HepG2 (cell line): ENCODE measurements at regions not wholly inside any gene's neighbourhood (a gene's known extent, or its start where the extent isn't known, plus 50 kb on each side); places are given as distances from the start of the nearest gene placed in this dataset.

Experiments
- BORCS8-MEF2B ChIP-seq: sonication (generic); formaldehyde crosslinking; IDR thresholded peaks from 2 replicates; pipeline ENCODE4 v1.8.0; 2022; ENCODE audit warnings: mild to moderate bottlenecking, missing genetic modification reagents
- GATAD2A ChIP-seq: IDR thresholded peaks from 2 replicates; pipeline ENCODE4 v1.6.1; 2016
- HDAC2 ChIP-seq: sonication (generic); formaldehyde crosslinking; IDR thresholded peaks from 2 replicates; pipeline ENCODE4 v1.4.0; 2020; ENCODE audit warnings: missing genetic modification reagents
- HMGXB3 ChIP-seq: sonication (generic); formaldehyde crosslinking; IDR thresholded peaks from 2 replicates; pipeline ENCODE4 v1.4.0; 2020; ENCODE audit warnings: missing genetic modification reagents, borderline replicate concordance
- LCORL ChIP-seq, 2 experiments: fragments of 450-650 bp in 1 of 2; sonication (generic) in 1 of 2; formaldehyde crosslinking in 1 of 2; IDR thresholded peaks; 2 replicates each; pipeline versions ENCODE4 v1.5.0 to v1.6.1; 2017 to 2020; ENCODE audit warnings: antibody characterized with exemption in 1 of 2, missing genetic modification reagents in 1 of 2
- MYC ChIP-seq: sonication (generic); formaldehyde crosslinking; IDR thresholded peaks from 2 replicates; pipeline ENCODE4 v1.9.0; 2021; ENCODE audit warnings: missing genetic modification reagents, borderline replicate concordance
- NR1H2 ChIP-seq: sonication (generic); formaldehyde crosslinking; IDR thresholded peaks from 2 replicates; pipeline ENCODE4 v1.8.1; 2022; ENCODE audit warnings: low read depth, missing genetic modification reagents, borderline replicate concordance
- SRSF9 ChIP-seq: fragments of 200-400 bp; formaldehyde crosslinking; IDR thresholded peaks from 2 replicates; pipeline ENCODE4 v1.6.1; 2018; ENCODE audit warnings: borderline replicate concordance, mild to moderate bottlenecking, low read depth, low read length; ENCODE audit not compliant: insufficient read depth, poor library complexity, severe bottlenecking
- TEAD3 ChIP-seq: optimal IDR thresholded peaks from 2 replicates; pipeline ENCODE3; 2016; ENCODE audit warnings: borderline replicate concordance
- THAP11 ChIP-seq: IDR thresholded peaks from 2 replicates; pipeline ENCODE4 v1.6.1; 2016; ENCODE audit warnings: missing biosample characterization, missing genetic modification reagents
- THRA ChIP-seq: sonication (generic); formaldehyde crosslinking; IDR thresholded peaks from 2 replicates; pipeline ENCODE4 v1.4.0; 2020; ENCODE audit warnings: missing genetic modification reagents, borderline replicate concordance
- ZFX ChIP-seq: sonication (generic); formaldehyde crosslinking; IDR thresholded peaks from 2 replicates; pipeline ENCODE4 v1.4.0; 2020; ENCODE audit warnings: mild to moderate bottlenecking, low read depth, missing genetic modification reagents, moderate library complexity
- ZNF562 ChIP-seq: sonication (generic); formaldehyde crosslinking; IDR thresholded peaks from 2 replicates; pipeline ENCODE4 v1.8.0; 2022; ENCODE audit warnings: missing genetic modification reagents, borderline replicate concordance
- ZNF713 ChIP-seq: sonication (generic); formaldehyde crosslinking; IDR thresholded peaks from 2 replicates; pipeline ENCODE4 v1.4.0; 2020; ENCODE audit warnings: mild to moderate bottlenecking, missing genetic modification reagents
- TF ChIP-seq, protein P1 (sequence below): sonication (generic); formaldehyde crosslinking; IDR thresholded peaks from 2 replicates; pipeline ENCODE4 v1.8.0; 2022; ENCODE audit warnings: low read depth, missing genetic modification reagents
- TF ChIP-seq, protein P2 (sequence below): sonication (generic); formaldehyde crosslinking; IDR thresholded peaks from 2 replicates; pipeline ENCODE4 v1.4.0; 2020; ENCODE audit warnings: missing genetic modification reagents
- TF ChIP-seq, protein P3 (sequence below): sonication (generic); formaldehyde crosslinking; IDR thresholded peaks from 2 replicates; pipeline ENCODE4 v1.5.0; 2020; ENCODE audit warnings: mild to moderate bottlenecking, missing genetic modification reagents
- TF ChIP-seq, protein P4 (sequence below): sonication (generic); formaldehyde crosslinking; IDR thresholded peaks from 2 replicates; pipeline ENCODE4 v1.4.0; 2020; ENCODE audit warnings: missing genetic modification reagents

GRCh38 chr20:23147964-23148730 is 62.0 kb upstream of the CD93 start (continued):
- TF ChIP-seq, protein P1, sequence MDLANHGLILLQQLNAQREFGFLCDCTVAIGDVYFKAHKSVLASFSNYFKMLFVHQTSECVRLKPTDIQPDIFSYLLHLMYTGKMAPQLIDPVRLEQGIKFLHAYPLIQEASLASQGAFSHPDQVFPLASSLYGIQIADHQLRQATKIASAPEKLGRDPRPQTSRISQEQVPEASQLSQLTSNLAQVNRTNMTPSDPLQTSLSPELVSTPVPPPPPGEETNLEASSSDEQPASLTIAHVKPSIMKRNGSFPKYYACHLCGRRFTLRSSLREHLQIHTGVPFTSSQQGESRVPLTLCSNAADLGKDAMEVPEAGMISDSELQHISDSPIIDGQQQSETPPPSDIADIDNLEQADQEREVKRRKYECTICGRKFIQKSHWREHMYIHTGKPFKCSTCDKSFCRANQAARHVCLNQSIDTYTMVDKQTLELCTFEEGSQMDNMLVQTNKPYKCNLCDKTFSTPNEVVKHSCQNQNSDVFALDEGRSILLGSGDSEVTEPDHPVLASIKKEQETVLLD (CRISPR knock-in tag), result 0 out of 2 replicates have a peak, but pooled peaks have one; percentile 25
- TF ChIP-seq, protein P2, sequence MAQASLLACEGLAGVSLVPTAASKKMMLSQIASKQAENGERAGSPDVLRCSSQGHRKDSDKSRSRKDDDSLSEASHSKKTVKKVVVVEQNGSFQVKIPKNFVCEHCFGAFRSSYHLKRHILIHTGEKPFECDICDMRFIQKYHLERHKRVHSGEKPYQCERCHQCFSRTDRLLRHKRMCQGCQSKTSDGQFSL (CRISPR knock-in tag), result no peak
- TF ChIP-seq SRSF9, result no peak
- peak; percentile 70; the same call in 1 of the 2 replicates for TF ChIP-seq ZFX (CRISPR knock-in tag)
- peak; percentile 77 for TF ChIP-seq GATAD2A (CRISPR knock-in tag)
- TF ChIP-seq MYC (CRISPR knock-in tag), result 0 out of 2 replicates have a peak, but pooled peaks have one; percentile 43
- TF ChIP-seq BORCS8-MEF2B, result no peak
- TF ChIP-seq, protein P3, sequence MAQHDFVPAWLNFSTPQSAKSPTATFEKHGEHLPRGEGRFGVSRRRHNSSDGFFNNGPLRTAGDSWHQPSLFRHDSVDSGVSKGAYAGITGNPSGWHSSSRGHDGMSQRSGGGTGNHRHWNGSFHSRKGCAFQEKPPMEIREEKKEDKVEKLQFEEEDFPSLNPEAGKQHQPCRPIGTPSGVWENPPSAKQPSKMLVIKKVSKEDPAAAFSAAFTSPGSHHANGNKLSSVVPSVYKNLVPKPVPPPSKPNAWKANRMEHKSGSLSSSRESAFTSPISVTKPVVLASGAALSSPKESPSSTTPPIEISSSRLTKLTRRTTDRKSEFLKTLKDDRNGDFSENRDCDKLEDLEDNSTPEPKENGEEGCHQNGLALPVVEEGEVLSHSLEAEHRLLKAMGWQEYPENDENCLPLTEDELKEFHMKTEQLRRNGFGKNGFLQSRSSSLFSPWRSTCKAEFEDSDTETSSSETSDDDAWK (CRISPR knock-in tag), result no peak
- TF ChIP-seq LCORL (IDR thresholded peaks at IDR 0.05), result no peak
- no peak for TF ChIP-seq LCORL (CRISPR knock-in tag; IDR thresholded peaks at IDR 0.05)
- no peak for TF ChIP-seq ZNF713
- no peak for TF ChIP-seq ZNF562 (CRISPR knock-in tag)
- TF ChIP-seq NR1H2 (CRISPR knock-in tag), result no peak
- TF ChIP-seq THRA, result peak; percentile 65; the same call in 1 of the 2 replicates
- peak; percentile 83 for TF ChIP-seq THAP11 (CRISPR knock-in tag)
- 0 out of 2 replicates have a peak, but pooled peaks have one; percentile 38 for TF ChIP-seq HMGXB3
- TF ChIP-seq, protein P4, sequence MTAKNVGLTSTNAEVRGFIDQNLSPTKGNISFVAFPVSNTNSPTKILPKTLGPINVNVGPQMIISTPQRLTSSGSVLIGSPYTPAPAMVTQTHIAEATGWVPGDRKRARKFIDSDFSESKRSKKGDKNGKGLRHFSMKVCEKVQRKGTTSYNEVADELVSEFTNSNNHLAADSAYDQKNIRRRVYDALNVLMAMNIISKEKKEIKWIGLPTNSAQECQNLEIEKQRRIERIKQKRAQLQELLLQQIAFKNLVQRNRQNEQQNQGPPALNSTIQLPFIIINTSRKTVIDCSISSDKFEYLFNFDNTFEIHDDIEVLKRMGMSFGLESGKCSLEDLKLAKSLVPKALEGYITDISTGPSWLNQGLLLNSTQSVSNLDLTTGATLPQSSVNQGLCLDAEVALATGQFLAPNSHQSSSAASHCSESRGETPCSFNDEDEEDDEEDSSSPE (CRISPR knock-in tag), result peak; percentile 38; the same call in 1 of the 2 replicates
- no peak for TF ChIP-seq TEAD3
- TF ChIP-seq HDAC2 (CRISPR knock-in tag), result peak; percentile 67
